HG03565 (cell line): ENCODE measurements at regions not wholly inside any gene's neighbourhood (a gene's known extent, or its start where the extent isn't known, plus 50 kb on each side); places are given as distances from the start of the nearest gene placed in this dataset.
"Not testable (repeated sequence)": the region's sequence is repeated elsewhere in the genome, so short reads cannot be mapped to it uniquely, and the experiment has no call there.

ENCODE experiments used
- ATAC-seq: cut with Tn5 transposase; IDR thresholded peaks from one replicate; pipeline ENCODE4 v1.9.1; 2021; ENCODE audit warnings: mild to moderate bottlenecking, moderate library complexity; ENCODE audit not compliant: unreplicated experiment

GRCh38 chr18:75860166-75860565, 432.7 kb upstream of the SMIM21 start:
- ATAC-seq = no peak

DNA sequence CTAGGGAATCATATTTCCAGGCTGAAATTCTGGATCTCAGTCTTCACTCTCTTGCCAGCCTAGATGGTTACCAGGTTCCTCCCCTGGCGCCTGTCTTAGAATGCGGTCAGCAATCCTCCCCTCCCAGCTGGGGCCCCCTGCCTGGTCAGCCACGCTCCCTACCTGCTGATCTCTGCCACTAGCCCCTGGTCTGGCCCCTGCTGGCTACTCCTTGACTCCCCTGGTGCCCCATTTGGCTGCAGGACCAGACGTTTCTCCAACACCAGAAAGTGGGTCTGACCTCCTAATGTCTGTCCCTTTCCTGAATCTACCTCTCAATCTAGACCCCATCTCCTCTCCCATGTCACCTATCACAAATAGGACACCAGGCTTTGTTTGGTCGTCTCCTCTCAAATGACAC, 432.0 kb upstream of the SMIM21 start:
- ATAC-seq = no peak

DNA sequence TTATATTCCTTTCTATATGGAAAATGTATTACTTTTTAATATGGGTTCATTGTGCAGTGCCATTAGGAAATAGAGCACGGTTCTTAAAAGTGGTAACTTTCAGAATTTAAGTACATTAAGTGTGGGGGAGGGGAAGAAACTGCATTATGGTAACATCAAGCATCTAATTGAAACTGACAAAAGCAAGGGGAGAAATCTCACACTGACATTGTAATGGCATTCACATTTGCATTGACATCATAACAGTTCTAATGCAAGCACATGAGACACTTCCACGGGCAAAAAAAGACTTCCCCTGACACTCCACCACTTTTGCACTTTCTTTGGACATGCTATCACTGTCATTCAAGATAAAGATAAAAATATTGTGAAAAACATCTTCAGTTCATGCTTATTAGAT, 431.3 kb upstream of the SMIM21 start:
- ATAC-seq = no peak

DNA sequence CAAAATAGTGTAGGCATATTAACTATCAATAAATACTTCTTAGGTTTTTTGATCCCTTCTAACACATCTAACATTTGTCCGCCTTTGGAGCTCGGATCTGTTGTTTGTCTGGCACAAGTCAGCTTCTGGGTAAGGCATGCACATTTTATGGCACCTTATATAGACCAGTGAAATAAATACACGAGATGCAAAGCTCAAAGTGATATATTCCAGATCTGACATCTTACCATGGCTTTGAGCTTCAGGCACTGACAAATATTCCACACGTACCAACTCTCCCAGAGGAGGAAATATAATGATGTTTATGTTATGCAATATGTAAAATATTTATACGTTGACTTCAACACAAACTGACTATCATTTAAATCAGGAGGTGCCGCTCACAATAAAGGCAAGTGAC, 430.1 kb upstream of the SMIM21 start:
- no peak for ATAC-seq

- ATAC-seq = no peak
Measured at GRCh38 chr18:75854808-75855207, 427.3 kb upstream of the SMIM21 start.

DNA sequence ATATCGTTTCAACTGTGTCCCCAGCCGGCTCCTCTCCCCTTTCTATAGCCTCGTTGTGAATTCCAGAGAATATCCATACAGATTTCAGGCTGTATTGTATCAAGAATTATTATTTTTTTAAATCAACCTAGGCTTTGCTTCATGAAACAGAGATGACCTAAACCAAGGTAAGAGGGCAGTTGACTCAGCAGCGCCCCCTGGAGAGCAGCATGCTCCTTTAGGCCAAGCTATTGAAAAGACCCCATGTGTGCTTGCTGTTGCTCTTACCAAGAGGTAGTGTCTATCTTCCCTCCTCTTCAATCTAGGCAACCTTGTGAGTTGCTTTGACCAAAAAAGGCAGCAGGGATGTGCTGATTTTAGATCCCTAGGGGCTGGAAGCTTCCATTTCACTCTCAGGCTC, 426.7 kb upstream of the SMIM21 start:
- no peak for ATAC-seq

- no peak for ATAC-seq
Measured at GRCh38 chr18:75846321-75846720, 418.8 kb upstream of the SMIM21 start.

DNA sequence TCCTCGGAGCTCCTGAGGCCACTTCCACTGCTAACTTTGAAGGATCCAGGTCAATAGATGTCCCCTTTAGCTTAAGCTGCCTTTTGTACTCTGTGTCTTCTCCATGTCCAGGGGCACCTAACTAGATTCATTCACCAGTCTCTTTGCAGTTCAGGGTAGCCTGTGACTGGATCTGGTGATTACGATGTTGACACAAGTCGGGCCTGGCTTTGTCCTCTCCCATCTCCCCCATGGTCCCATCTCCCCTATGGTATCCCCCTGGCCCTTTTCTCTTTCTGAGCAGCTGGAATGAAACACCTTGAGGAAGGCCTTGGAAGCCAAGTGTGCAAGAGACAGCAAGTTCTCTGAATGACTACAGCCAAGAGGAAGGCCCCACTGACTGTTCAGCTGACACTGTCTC, 417.9 kb upstream of the SMIM21 start:
- ATAC-seq = no peak

GRCh38 chr18:75844146-75844545, 416.6 kb upstream of the SMIM21 start:
- no peak for ATAC-seq

DNA sequence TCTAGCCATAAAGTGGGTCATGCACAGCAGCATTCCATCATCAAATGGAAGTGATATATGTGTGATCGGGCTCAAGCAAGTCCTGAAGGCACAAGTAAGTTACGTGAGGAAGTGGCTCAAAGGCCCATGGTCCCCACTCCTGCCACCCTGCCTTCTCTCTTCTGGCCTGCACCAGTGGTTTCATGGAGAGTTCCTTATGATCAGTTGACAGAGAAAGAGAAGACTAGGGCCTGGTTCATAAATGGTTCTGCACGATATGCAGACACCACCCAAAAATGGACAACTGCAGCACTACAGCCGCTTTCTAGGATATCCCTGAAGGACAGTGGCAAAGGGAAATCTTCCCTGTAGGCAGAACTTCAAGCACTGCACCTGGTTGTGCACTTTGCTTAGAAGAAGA, 412.6 kb upstream of the SMIM21 start:
- ATAC-seq = no peak

- not testable (repeated sequence) for ATAC-seq
Measured at GRCh38 chr18:75839686-75840085, 412.2 kb upstream of the SMIM21 start.

- ATAC-seq = no peak
Measured at GRCh38 chr18:75839041-75839440, 411.5 kb upstream of the SMIM21 start.

DNA sequence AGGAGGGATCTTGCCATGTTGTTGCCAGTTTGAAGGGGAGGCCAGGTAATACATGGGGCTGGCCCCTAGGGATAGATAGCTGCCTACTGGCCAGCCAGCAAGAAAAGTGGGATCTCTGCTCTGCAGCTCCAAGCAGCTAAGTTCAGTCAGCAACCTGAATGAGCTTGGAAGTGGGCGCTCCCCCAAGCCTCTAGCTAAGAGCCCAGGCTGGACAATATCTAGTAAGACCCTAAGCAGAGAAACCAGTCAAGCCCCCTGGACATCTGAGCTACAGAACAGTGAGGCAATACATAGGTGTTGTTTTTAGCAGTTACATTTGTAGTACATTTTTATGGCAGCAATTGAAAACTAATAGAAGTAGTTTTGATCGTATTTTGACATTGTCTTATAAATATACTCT, 409.8 kb upstream of the SMIM21 start:
- no peak for ATAC-seq

GRCh38 chr18:75836516-75836915, 409.0 kb upstream of the SMIM21 start:
- ATAC-seq = no peak

DNA sequence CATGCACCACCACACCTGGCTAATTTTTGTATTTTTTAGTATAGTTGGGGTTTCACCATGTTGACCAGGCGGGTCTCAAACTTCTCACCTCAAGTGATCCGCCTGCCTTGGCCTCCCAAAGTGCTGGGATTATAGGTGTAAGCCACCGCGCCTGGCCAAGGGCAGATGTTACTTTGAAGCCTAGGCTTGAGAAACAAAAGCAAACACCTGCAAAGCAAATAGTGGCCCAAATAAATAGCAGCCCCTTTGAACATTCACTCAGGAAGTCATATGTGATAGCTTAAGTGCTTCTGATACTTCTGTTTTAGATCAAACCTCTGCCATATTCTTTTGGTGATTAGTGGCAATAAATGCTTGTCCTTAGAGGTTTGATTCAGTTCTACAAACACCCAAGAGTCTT, 404.5 kb upstream of the SMIM21 start:
- no peak for ATAC-seq

DNA sequence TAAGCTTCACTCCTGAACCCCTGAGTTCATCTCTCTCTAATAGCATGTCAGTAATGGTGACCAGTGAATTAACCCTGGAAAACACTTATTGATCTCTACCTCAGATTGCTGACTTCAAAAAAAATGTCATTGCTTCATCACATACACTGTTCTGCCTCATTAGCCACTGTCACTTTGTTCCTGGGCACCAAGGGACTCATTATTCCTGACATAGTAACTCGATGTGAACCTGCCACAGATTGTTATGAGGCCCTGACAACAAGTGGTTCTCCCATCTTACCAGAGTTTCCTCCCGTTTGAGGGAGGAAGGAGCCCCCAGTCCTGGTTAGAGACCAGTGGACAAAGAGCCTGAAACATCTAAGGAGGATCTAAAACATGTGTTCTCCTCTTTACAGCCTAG, 403.3 kb upstream of the SMIM21 start:
- no peak for ATAC-seq

DNA sequence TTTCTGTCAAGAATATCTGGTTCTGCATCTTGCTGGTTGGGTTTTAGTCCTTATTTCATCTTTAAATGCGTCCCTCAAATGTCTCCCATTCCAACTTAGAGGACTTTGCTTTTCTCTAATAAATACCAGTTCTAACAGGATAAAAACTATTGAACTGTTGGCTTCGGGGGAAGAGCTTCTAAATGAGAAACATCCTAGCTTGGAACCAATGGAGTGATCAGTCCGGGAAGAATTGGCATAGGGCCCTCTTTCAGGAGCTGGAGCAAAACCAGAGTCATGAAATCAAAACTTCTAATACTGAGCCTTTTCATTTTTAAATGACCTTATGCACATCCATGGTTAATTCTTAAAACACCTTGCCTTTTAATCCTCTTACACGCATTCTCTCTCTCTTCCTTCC, 401.6 kb upstream of the SMIM21 start:
- no peak for ATAC-seq

GRCh38 chr18:75828379-75828778, 400.9 kb upstream of the SMIM21 start:
- ATAC-seq = no peak

DNA sequence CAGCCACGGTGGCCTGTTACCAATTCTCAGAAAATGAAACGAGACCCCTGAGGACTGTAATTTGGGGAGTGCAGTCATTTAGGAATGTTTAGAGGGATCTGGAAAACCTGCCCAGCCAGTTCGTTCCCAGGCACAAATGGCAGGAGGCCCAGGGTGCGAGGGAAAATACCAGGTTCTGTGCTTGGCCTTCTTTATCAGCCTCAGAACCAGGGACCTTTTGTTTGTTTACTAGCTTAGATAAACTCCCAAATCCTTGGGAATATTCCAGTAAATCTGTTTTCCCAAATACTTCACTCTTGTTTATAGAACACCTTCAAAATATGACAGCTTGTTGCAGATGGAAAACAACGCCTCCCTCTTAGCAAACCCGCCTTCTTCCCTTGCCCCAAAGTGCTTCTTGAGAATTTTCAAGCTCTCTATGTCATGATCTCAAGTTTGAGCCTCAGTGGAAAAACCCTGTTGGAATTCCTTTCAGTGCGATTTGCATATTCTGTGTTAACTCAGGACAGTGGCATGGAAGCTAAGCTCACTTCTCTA, 400.3 kb upstream of the SMIM21 start:
- no peak for ATAC-seq

GRCh38 chr18:75824661-75825060, 397.2 kb upstream of the SMIM21 start:
- no peak for ATAC-seq

- ATAC-seq = no peak
Measured at GRCh38 chr18:75823471-75823870, 396.0 kb upstream of the SMIM21 start.

DNA sequence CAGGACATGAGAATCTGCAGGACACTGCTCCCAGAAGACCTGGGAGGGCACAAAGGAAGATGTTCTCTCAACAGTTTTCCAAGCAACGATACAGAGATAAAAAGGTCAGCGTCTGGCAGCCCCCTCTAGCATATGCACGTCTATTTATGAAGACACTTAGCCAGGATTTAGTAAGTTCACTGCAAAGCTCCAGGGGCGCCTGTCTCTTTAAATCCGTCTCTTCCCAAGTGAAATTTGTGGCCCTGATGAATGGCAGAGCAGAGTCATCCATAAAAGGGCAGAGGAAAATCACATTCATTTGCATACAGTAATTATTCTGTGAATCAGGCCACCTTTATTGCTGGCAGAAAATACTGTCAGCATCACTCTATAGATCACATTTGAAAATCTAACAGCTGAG, 390.9 kb upstream of the SMIM21 start:
- no peak for ATAC-seq

- ATAC-seq = no peak
Measured at GRCh38 chr18:75815767-75816166, 388.3 kb upstream of the SMIM21 start.

- no peak for ATAC-seq
Measured at GRCh38 chr18:75812761-75813160, 385.3 kb upstream of the SMIM21 start.
